ENCODE measurements at regions not wholly inside any gene's neighbourhood (a gene's known extent, or its start where the extent isn't known, plus 50 kb on each side); places are given as distances from the start of the nearest gene placed in this dataset.

- no peak for TF ChIP-seq EZH2 (IDR thresholded peaks at IDR 0.05)
- TF ChIP-seq POLR2AphosphoS5 (IDR thresholded peaks at IDR 0.05; ENCODE audit: borderline replicate concordance, low read depth, low read length) = no peak
- no peak for TF ChIP-seq FOXP2 (optimal IDR thresholded peaks at IDR 0.05; ENCODE audit: control extremely low read depth, extremely low read length, insufficient read depth)
Observed at GRCh38 chr10:107269626-107270025, 105.1 kb upstream of the SORCS1 start.

Data from SK-N-MC (cell line).